ENCODE measurements at regions not wholly inside any gene's neighbourhood (a gene's known extent, or its start where the extent isn't known, plus 50 kb on each side); places are given as distances from the start of the nearest gene placed in this dataset.

GRCh38 chr13:74406420-74406819 lies 272.2 kb upstream of the KLF12 start:
- ChIA-PET RAD21 (ENCODE audit: unreplicated experiment) (no interaction called here), CTCF (no interaction called here), SMC1A (ENCODE audit: uncharacterized antibody, unreplicated experiment) (no interaction called here), POLR2A (no interaction called here)
- Histone ChIP-seq H3K79me2 (ENCODE audit: control insufficient read depth, insufficient read depth, low read length) (no peaks in the 10 kb centered on the region), H3K27ac (ENCODE audit: control insufficient read depth, insufficient read depth) (no peak overlapping the region), H4K20me1 (ENCODE audit: control insufficient read depth, insufficient read depth) (no peaks in the 10 kb centered on the region), H3K9ac (ENCODE audit: control insufficient read depth, insufficient read depth, low read length) (no peak overlapping the region), H3K36me3 (ENCODE audit: control insufficient read depth in 2 of 2, insufficient read depth in 2 of 2, low read length in 1 of 2) (no peaks in the 10 kb centered on the region), H3K9me3 (replicated peaks; ENCODE audit: control insufficient read depth, insufficient read depth, low read length) (no peaks in the 10 kb centered on the region), H3K4me1 (ENCODE audit: control insufficient read depth, insufficient read depth, low read length) (no peaks in the 10 kb centered on the region), H3K27me3 (replicated peaks in 1 of 2; ENCODE audit: control insufficient read depth in 2 of 2, insufficient read depth in 2 of 2, low read length in 1 of 2) (no peaks in the 10 kb centered on the region), H3K4me2 (ENCODE audit: control insufficient read depth, insufficient read depth) (no peak overlapping the region), H3K4me3 (no peak overlapping the region), H2AFZ (ENCODE audit: control insufficient read depth, low read depth, low read length) (no peak overlapping the region)
- BruUV-seq (replicated peaks): no TSS peak
- intact Hi-C loops (cut with micrococcal nuclease; ENCODE audit: unreplicated experiment): no loop called here
- 2% methylated on average over 3 of the region's 3 CpGs for WGBS (ENCODE audit: insufficient coverage, insufficient replicate concordance, low lambda C conversion rate, missing lambda C conversion rate)
- no peak for ATAC-seq
- FAIRE-seq: no peak
- in situ Hi-C loops (cut with MboI): no loop called here
- DNase-seq (ENCODE audit: low read depth, low spot score): no peak
- TF ChIP-seq RAD21 (IDR thresholded peaks at IDR 0.05; ENCODE audit: insufficient read depth, low read depth, low read length) (no peak), CHD1 (IDR thresholded peaks at IDR 0.05; ENCODE audit: low read depth, low read length) (no peak), MEF2A (IDR thresholded peaks at IDR 0.05; ENCODE audit: insufficient read depth, low read depth, low read length) (no peak), CBX5 (IDR thresholded peaks at IDR 0.05; ENCODE audit: low read depth) (no peak), REST (IDR thresholded peaks at IDR 0.05; ENCODE audit: low read depth, low read length) (no peak), ZZZ3 (IDR thresholded peaks at IDR 0.05; ENCODE audit: control insufficient read depth, insufficient read length, low read depth) (no peak), SKIL (IDR thresholded peaks at IDR 0.05; ENCODE audit: low read depth, poor library complexity, severe bottlenecking) (no peak), CBX3 (IDR thresholded peaks at IDR 0.05; ENCODE audit: borderline replicate concordance, low read depth) (no peak), ZBTB11 (CRISPR knock-in tag; IDR thresholded peaks at IDR 0.05) (no peak), RELB (IDR thresholded peaks at IDR 0.05; ENCODE audit: low read depth) (no peak), YBX1 (IDR thresholded peaks at IDR 0.05) (no peak), PKNOX1 (IDR thresholded peaks at IDR 0.05) (no peak), SRF (IDR thresholded peaks at IDR 0.05; ENCODE audit: low read depth in 2 of 2, low read length in 2 of 2) (no peak)
